DMS53 treated with DMSO at 0.1 percent for 48 hours (cell line): ENCODE measurements at regions not wholly inside any gene's neighbourhood (a gene's known extent, or its start where the extent isn't known, plus 50 kb on each side); places are given as distances from the start of the nearest gene placed in this dataset.

Experiments used
- DNase-seq: peaks from one replicate; lab custom pipeline; 2025; ENCODE audit not compliant: unreplicated experiment; lab: John Stamatoyannopoulos, UW

DNA sequence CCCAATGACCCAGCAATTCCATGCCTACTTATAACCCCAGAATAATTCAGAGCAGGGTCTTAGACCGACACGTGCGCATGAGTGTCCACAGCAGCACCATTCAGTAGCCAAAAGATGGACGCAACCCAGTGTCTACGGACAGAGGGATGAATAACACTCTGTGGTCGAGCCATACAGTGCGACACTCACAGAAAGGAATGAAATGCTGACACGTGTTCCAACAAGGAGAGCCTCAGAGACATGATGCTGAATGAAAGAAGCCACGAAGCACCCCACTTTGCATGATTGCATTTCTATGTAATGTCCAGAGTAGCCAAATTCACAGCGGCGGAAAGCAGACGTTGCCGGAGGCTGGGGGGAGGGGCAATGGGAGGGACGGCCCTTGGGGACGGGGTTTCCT is 134.4 kb downstream of the CTTN start:
- no peak for DNase-seq

DNA sequence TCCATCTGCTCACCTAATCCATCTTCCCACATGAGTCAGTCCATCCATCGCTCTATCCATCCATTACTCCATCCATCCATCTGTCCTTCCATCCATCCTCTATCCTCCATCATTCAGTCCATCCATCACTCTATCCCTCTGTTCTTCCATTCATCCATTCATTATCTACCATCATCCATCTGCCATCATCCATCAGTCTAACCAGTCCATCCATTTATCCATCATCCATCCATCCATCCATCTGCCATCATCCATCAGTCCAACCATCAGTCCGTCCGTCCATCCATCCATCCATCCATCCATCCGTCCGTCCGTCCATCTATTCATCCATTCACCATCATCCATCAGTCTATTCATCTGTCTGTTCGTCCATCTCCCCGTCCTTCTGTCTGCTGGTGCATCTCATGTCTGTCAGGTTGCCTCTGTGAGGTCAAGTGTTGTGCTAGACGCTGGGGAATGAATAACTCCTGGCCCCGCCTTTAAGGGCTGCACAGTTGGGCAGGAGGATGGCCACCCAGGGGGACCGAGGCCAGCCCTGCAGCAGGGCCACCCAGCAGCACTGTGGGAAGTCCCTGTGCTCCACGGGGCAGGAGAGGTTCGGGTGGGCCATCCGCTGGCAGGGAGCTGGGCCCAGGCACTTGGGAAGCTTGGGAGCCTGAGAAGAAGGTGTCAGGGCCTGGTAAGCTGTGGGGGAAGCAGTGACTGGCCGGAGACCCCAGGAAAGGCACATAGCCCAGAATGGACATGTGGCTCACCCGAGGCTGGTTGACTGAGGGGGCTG is 137.1 kb downstream of the CTTN start:
- no peak for DNase-seq

DNA sequence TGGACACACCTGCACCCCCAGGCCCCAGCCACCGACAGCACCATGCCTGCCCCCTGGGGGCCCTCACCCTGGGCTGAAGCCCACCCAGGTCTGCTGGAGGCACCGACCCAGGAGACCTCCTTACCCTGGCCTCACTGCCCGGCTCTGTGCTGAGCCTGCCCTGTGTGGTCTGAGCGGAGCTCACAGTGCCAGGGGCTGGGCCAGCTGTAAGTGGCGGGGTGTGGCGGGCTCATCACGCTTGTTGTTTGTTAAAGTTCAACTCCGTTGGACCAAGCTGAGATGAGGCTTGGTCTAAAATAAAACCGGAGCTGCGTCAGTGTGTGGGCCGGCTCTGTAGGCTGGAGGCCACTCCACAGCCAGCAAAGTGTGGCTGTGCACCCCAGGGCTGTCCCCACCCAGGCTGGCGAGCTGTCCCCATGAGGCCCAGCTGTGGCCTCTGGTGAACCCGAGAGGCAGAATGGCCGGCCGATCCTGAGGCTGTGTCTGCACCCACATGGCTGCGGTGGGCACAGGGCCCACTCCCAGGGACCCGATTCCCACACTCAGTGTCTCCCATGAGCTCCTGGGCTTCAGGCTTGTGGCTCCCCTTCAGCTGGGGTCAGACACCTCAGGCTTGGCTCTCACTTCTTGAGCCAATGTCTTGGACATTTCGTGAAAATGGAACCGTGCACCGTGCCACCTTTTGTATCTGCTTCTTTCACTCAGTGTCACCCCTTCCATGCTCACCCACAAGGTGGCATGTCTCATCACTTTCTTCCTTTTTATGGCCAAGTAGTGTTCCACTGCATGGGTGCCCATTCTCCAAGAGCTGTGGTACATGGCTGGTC is 137.9 kb downstream of the CTTN start:
- no peak for DNase-seq

DNA sequence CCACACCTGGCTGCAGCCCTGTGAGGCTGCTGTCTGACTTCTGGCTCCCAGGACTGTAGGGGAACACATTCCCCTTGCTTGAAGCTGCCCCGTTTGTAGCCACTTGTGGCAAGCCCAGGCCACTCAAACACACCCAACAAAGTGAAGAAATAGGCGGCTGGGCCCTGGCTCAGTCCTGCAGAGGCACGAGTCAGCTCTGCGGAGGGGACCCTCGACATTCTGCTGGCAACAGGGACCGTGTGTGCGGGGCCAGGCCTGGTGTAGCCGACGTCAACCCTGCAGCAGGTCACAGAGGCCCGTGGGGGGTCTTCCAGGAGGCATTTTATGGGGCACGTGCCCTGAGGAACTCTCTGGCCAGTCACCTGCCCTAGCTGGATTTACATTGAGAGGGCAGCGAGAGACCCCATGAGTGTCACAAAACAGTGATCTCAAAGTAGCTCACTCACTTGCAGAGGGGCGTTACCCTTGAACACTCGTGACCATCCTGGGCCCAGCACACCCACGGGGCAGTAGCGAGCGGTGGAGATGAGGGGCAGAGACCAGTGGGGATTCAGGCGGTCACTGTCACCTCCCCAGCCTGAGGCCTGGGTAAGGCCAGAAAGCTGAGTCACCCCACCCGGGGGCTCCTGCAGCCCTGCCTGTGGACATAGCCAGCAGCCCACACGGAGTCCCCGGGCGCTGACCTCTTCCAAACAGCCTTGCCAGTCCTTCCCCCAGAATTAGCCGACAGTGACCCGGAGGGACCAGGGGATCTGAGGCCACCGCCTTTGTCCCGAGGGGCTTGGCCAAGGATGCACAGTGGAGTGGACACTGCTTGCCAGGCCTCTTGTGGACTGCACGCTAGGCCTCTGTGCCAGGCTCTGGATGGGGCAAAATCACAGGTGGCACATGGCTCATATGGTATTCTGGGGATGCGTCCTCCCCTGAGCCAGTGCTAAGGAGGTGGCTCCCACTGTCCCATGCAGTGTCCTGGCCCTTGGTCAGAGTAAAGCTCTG is 139.5 kb downstream of the CTTN start:
- no peak for DNase-seq

DNA sequence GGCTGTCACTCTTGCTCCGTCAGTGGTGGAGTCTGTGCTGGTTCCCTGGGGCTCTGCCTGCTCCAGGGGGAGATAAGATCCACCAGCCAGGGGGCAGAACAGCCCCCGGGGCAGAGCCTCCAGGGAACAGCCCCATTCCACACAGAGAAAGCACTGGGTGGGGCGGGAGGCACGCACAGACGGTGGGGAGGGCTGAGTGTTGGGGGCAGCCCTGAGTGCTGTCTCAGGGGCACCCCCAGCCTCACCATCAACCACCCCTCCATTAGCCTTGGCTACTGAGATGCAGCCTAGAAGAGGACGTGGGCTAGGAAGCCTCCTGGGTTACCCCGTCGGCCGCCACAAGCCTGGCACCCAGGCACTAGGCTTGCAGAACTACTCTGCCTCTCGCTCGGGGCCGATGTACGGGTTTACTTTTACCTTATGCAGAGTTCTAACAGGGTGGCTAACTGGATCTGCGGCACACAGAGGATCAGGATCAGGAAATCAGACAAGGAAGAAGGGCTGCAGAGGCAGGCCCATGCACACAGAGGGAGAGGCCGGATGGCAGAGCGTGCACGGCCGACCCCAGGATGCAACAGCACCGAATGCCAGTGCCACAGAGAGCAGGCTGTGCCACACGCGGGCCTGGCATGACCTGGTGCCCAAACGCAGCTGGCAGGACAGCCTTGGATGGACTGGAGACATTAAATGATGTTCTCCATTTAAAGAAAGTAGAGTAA is 140.5 kb downstream of the CTTN start:
- DNase-seq = no peak

DNA sequence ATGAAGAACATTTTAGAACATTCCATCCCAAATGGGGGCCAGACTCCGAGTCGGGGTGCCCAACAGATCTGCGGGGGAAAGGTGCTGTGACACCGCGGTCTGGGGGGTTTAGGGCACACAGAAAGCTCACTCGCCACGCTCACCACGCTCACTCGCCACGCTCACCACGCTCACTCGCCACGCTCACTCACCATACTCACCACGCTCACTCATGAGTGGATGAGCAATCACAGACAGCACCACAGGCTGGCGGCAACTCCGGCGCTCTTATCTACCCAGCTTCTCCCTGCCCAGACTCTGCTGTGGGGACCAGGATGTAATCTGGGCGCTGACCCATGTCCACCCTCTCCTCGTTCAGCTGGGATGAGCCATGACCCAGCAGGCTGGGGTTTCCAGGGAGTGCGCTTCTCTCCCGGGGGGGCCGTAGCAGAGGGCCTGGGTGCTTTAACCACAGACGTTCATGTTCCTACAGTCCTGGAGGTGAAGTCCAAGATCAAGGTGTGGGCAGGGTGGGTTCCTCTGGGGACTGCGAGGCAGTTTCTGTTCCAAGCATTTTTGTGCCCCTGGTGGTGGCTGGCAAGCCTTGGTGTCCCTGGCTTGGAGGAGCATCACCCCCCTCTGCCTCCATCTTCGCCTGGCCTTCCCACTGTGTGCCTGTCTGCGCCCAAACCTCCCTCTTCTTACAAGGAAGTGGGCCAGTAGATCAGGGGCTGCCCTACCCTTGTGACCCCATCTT is 141.2 kb downstream of the CTTN start:
- no peak for DNase-seq

DNA sequence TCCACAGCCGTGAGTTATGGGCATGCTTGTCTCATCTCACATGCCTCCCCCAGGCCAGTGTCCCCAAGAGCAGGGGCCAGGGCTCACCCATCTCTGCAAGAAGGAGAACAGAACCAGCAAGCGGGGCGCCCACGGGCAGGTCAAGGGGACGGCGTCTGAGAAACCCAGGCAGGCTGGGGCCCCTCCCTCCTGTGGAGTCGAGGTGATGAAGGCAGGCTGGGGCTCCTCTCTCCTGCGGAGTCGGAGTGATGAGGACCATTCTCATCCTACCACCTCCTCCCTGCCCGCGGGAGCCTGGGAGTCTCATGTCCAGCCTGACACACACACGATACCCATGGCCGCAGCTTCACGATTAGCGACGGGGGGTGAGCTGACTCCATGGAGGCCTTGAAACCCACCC is 141.9 kb downstream of the CTTN start:
- no peak for DNase-seq

DNA sequence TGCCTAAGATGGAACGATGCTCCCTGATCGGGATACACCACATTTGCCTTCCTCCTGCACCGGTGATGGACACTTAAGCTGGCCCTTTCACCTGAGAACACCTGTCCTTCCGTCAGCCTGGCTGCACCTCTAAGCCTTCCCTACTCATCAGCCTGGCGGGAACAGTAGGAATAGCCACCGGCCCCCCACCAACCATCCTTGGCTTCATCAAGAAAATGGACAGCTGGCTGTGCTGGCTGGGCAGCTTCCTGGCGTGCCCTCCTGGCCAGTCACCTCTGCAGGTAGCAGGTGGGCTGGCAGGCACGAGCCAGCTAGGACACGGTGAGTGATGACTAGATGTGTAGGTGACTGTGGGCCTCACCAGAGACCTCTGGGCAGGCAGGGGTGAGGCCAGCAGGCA is 142.8 kb downstream of the CTTN start:
- DNase-seq = no peak

DNA sequence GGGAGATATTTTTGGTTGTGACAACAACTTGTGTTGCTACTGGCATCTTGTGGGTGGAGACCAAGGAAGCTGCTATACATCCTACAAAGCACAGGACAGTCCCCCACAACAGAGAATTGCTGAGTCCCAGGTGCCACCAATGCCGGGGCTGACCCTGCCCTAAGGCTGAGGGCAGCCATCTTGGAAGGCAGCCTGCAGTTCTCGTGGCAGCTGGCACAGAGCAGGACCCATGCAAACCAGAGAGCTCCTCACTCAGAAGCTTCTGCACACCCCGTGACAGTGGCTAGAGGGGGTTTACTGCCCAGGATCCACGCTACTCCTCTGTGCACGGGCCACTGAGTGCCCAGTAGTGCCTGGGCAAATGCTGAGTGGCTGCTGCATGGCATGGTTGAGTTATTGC is 143.4 kb downstream of the CTTN start:
- no peak for DNase-seq

DNA sequence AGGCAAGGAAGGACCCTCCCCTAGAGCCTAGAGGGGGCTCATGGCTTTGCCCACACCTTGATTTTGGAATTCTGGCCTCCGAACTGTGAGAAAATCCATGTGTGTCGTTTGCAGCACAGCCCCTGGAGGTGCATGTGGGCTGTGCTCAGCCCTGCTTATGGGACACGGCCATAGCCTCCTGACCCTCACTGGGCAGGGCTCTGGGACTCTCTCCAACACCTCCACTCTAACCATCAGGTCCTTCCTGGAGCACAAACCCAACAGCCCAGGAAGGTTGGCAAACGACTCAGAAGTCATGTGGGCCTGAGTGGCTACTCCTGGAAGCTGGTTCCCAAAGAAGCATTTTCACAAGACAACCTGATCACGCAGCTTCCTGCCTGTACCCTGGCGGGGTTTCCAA is 144.1 kb downstream of the CTTN start:
- no peak for DNase-seq

DNA sequence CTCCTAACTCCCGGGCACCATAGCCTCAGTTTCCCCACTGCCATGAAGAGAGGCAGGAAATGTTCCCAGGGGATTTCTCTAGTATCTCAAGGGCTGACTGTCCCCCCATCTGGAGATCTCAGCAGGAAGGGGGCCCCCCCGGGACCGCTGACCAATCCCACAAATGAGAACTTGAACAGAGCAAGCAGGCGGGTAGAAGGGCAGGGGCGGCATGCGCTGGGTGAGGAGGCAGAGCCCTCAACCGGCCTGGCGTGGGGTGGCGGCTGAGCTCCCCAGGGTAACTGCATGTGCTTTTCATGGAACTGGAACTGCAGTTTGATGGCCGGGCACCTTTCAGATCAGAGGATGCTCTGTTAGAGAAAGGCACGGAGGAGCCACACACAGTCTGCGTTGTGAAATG is 144.5 kb downstream of the CTTN start:
- no peak for DNase-seq

DNA sequence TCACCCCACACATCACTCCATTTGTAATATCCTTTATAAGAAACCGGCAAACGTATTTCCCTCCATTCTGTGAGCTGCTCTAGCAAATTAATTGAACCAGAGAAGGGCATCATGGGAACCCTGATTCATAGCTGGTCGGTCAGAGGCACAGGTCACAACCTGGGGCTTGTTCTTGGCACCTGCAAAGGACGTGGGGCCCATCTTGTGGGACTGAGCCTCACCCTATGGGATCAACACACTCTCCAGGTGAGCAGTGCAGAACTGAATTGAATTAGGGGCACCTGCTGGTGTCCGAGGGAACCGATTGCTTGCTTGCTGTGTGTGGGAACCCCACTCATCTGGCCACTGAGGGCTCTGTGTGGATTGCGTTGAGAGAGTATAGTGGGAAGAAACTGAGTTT is 145.3 kb downstream of the CTTN start:
- DNase-seq = no peak

DNA sequence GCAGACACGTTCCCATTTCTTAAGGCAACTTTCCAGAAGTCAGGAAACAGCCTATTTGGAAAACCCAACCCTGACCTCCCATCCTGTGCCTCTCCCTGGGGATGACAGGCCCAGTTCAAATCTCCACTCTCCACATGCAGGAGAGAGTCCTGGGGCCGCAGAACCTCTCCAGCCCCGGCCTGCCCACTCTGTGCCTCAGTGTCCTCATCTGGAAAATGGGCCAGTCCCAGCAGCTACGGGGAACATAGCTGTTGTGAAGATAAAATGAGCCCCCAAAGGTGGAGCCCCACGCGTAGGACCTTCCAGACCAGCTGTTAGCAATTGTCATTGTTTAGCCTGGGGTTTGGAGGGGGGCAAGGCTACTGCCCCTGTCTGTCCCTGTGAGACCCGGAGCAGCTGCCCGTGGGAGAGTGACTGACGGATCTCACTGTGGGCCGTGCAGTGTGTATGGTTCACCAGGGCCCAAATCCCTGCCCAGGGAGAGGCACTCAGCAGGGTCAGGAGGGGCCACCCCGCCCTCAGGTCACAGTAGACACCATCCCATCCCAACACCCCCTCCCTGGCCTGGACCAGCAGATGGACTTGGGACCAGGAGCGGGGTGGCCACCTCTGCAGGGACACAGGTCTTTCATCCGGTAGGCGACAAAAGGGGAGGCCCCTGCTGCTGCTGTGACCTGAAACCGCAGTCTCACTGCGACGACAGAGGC is 145.9 kb downstream of the CTTN start:
- DNase-seq = no peak

DNA sequence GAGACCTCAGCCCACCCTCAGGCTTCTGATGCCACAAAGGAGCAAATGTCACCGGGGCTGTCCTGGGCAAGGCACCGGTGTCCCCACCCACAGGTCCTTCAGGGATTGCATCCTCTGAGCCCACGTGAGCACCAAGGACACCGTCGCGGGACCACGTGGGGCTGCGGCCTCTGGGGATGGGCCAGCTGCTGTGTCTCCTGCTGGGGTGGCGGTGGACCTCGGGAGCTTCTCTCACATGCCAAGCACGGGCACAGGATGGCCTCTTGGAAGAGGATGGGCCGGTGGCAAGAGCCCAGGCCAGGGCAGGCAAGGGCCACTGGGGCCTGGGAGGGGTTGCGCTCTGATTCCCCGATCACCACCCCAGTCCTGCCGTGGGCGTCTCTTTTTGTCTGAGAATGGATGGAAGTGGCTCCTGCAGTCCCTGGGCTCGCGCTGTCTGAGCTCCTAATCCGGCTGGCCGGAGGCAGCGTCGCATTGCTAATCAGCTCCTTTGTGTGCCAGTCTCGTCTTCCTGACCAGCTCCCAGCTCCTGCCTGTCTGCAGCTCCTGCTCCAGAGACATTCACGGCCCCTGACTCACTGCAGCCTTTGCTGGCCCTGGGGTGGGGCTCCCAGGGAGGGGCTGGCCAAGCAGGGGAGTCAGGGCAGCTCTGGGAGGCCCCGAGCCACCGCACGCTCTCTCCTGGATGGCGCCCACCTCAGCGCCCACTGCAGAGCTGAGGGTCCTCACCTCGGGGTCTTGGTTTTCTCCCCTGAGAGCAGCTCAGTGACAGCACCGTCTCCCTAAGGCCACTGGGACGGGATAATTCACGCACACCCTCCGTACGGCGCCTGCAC is 146.7 kb downstream of the CTTN start:
- no peak for DNase-seq

DNA sequence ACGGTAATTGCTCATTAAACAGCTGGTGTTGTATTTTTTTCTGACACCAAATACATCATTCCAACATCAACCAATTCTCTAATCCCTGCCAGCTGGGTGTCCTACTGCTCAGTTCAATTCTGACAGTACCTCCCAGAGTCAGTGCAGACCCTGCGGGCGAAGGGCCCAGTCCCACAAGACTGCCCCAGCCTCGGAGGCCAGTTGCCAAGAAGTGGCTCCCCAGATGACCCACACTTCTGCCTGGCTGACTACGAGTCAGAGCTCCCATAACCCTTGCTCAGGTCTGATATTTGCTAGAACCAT is 147.2 kb downstream of the CTTN start:
- no peak for DNase-seq

DNA sequence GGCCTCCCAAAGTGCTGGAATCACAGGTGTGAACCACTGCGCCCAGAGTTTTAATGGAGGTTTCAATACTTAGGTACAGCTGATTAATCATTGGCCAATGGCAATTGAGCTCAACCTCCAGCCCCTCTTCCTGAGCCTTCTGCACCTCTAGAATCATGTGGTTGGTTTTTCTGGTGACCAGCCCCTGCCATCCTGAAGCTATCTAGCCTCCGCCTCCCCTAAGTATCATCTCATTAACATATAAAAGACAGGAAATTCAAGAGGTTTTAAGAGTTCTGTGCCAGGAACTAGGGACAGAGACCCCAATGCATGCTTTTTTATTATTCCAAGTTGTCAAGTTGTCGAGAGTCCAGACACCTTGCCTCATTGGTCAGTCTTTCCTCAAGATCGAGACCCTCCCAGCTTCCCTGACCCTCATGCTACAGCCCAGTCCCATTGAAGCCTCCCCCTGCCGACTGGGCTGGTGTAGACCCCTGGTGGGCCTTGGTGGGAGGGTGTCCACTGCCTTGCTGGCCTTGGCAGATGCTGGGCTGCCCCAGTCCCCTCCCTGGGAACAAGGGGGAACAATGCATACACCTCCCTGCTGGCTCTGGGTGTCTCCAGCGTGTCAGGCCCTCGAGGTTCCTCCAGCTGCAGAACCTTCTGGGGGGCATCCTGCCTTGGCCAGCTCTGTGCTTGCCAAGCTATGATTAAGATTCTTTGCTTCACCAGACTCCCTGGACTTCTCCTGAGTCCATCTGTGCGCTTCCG is 148.0 kb downstream of the CTTN start:
- no peak for DNase-seq

DNA sequence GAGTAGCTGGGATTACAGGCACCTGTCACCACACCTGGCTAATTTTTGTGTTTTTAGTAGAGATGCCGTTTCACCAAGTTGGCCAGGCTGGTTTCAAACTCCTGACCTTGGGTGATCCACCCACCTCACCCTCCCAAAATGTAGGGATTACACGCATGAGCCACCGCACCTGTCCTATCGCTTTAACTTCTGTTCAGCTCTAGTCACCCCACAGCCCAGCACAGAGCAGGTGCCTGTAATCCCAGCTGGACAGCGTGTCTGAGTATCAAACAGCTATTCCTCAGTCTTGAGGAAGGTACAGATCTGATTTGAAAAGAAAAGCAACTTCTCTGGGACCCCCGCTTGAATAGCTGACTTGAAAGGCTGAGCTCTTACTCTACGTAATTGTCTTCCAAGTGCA is 149.1 kb downstream of the CTTN start:
- DNase-seq = no peak
